Fibroblast of the aortic adventitia (primary cell): ENCODE measurements at regions not wholly inside any gene's neighbourhood (a gene's known extent, or its start where the extent isn't known, plus 50 kb on each side); places are given as distances from the start of the nearest gene placed in this dataset.

Experiments
- DNase-seq: peaks from one replicate; pipeline ENCODE4 v3.0.0-alpha.2; 2010; ENCODE audit warnings: low read depth
- H3K4me3 ChIP-seq: 2 replicates; pipeline ENCODE4 v1.5.1; 2011; ENCODE audit warnings: low read depth, mild to moderate bottlenecking, control low read depth, low read length, moderate library complexity
- TF ChIP-seq, protein P1 (sequence below): IDR thresholded peaks from 2 replicates; pipeline ENCODE4 v1.5.1; 2011; ENCODE audit warnings: mild to moderate bottlenecking, low read length, control low read depth, inconsistent platforms; ENCODE audit not compliant: insufficient read depth

DNA sequence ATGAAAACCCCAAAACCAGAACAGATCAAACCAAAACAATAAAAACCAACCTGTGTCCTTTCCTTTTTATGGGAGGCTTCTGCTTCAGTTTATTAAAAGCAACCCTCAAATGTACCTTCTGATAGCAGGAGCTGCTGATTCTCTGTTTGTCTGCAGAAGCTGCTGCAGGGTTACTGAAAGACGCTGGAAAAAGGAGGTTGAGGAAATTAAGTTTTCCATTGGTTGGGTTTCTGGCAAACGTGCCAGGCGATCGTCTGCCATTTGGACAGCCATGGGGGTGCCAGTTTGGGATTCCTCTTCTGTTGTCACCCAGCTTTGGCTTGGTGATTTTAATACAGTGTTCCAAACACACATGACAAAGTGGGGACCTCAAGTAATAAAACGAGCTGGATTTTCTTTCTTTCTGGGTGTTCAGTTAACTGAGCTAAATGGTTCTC lies 185.4 kb upstream of the ZFHX3 start:
- no peak for DNase-seq
- TF ChIP-seq, protein P1, sequence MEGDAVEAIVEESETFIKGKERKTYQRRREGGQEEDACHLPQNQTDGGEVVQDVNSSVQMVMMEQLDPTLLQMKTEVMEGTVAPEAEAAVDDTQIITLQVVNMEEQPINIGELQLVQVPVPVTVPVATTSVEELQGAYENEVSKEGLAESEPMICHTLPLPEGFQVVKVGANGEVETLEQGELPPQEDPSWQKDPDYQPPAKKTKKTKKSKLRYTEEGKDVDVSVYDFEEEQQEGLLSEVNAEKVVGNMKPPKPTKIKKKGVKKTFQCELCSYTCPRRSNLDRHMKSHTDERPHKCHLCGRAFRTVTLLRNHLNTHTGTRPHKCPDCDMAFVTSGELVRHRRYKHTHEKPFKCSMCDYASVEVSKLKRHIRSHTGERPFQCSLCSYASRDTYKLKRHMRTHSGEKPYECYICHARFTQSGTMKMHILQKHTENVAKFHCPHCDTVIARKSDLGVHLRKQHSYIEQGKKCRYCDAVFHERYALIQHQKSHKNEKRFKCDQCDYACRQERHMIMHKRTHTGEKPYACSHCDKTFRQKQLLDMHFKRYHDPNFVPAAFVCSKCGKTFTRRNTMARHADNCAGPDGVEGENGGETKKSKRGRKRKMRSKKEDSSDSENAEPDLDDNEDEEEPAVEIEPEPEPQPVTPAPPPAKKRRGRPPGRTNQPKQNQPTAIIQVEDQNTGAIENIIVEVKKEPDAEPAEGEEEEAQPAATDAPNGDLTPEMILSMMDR, result no peak
- no peak overlapping the region for H3K4me3 ChIP-seq

DNA sequence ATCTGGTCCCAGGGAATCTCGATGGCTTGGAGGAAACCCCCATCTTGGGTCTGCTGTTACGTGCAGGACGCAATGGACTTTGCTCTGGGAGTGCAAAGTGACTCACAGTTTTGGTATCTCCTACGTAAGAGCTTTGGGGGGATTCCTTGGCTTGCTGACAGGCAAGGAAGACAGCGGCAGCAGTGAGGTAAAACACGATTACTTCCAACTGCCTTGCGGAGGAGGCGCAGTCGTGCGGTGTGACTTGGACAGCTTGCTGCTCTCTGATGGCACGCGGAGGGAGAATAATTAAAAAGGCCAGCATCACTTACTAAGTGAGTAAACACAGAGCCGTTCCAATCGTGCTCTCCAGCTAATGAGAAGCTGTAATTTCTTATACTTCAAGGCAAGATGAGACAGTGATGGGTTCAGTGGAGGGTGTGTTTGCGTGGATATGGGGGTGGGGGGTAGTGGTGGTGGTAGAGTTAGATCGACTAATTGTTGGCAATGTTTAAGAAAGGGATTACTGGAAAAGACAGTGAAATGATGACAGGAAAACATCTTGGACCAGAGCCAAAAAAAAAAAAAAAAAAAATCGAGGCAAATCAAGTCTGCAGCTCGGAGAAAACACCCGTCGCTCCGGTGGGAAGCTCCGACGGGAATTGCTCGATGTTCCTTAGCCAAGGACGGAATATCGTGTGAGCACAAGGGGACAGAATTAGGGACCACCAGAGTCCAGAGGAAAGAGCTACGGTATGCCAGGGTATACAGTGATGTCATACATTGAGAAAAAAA lies 184.8 kb upstream of the ZFHX3 start:
- peak; percentile 91 for DNase-seq
- peak overlapping the region; percentile 28 for H3K4me3 ChIP-seq
- TF ChIP-seq, protein P1, result no peak

DNA sequence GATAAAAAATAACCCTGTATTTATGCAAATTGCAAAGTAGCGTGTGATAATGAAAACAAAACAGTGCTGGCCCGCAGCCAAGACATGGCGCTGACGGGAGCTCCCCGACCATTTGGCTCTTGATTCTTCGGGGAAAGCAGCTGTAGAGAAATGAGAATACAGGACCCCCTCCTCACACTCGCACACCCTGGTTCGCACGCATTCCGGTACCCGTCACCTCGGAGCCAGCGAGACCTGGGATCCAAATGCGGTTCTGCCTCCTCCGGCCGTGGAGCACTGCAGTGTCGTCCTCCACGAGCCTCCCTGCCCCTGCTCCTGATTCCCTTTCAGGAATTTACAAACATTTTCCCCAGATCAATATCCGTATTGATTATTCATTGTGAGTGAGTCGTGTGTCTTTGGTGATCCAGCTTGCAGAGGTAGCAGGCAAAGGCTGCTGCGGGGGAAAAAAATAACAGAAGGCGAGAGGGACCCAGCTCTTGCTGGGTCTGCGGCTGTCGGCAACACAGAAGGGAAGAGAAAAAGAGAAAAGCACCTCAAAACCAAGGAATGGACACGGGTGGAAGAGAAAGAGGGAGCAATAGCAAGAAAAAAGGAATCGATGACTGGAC lies 184.1 kb upstream of the ZFHX3 start:
- no peak overlapping the region for H3K4me3 ChIP-seq
- no peak for DNase-seq
- TF ChIP-seq, protein P1, result no peak

DNA sequence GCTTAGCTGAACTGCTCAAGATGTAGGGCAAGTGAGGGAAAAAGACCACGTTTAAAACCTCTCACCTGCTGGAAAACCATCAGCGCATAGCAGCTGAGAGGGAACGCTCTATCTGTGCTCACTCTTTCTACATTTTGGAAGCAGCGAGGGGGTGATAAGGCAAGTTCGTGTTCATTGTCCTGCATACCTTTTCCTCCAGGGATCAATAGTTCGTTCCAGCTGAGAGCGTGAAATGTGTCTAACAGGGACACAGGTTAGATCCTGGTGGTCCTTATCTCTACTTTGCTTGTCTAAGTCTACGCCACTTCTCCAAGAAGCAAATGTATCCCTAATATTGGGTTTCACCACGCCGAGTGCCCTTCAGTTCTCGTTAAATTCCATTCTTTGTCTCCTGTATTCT lies 183.5 kb upstream of the ZFHX3 start:
- DNase-seq, result no peak
- TF ChIP-seq, protein P1, result no peak
- H3K4me3 ChIP-seq, result no peak overlapping the region

DNA sequence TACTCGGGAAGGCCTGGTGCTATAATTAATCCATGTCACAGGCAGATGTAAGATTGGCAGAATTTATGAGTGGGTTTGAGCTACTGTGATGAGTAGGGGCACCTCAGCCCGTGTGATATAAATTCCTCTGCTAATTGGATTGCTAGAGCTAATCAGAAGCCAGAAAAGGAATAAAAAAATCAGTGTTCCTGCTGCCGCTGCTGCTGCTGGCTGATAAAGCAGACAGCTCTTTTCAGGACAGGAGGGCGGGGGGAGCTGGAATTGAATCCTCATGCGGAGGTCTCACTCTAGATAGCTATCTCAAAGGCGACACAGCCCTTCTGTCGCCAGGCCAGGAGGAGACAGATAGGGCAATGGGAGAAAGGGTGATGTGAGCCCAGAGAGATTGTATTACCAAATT lies 182.7 kb upstream of the ZFHX3 start:
- H3K4me3 ChIP-seq, result no peak overlapping the region
- no peak for DNase-seq
- TF ChIP-seq, protein P1, result no peak

DNA sequence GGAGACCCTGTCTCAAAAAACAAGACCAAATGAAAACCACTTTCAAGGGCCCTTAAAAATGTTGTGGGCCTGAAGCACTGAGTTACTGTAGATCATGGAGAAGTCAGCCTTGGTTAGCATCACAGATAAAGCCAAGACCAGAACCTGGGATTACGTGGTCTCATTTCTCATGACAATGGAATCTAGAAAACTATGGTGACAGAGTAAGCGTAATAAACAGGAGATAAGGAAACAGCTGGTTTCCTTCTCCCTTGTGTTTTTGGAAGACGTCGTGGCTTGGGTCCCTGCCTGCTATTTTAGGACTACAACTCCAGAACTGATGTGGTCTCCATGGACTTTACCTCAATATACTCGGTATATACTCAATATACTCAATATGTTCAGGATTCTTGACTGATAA lies 180.7 kb upstream of the ZFHX3 start:
- DNase-seq, result peak; percentile 96
- TF ChIP-seq, protein P1, result no peak
- H3K4me3 ChIP-seq, result no peak overlapping the region
